GM19238 (cell line): ENCODE measurements at regions not wholly inside any gene's neighbourhood (a gene's known extent, or its start where the extent isn't known, plus 50 kb on each side); places are given as distances from the start of the nearest gene placed in this dataset.

ENCODE experiments used
- DNase-seq: peaks from one replicate; pipeline ENCODE4 v3.0.0; 2011; ENCODE audit warnings: low spot score; ENCODE audit not compliant: insufficient read length

DNA sequence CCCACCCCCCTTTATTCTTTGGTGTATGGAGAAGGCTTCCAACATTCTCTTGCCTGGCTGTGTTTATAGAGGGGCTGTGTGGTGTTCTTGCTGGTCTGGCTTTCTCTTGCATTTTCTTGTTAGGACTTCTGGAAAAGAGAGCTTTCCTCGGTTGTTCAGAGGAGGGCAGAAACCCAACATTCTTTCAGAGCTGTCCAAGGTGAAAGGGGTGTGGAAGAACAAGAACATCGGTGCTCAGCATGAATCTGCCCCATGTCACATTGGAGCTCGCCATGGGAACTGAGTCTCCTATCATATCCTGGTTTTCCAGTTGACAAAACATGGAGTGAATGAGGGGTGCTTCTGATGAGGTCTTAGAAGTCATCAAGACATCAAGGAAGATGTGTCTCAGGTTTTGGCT, 281.8 kb downstream of the RNF144B start:
- no peak for DNase-seq

GRCh38 chr6:18672852-18673251, 285.7 kb downstream of the RNF144B start:
- DNase-seq: no peak

DNA sequence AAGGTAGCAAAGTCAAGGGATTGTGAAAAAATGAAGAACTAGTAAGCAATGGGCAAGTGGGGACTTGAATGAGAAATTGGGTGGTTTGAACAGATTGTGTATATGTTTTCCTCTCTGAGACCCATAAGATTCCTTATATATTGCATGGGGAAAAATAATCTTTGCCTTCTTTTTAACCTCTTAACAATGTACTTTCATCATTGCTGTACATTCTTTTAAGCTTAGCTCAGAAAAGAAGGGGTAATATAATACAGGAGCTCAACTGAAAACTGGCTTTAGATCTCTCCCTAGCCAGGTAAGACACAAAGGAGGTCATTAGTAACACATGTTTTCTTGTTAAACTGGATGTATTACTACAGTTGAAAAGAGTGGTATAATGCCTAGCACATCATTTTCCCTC, 287.2 kb downstream of the RNF144B start:
- no peak for DNase-seq

DNA sequence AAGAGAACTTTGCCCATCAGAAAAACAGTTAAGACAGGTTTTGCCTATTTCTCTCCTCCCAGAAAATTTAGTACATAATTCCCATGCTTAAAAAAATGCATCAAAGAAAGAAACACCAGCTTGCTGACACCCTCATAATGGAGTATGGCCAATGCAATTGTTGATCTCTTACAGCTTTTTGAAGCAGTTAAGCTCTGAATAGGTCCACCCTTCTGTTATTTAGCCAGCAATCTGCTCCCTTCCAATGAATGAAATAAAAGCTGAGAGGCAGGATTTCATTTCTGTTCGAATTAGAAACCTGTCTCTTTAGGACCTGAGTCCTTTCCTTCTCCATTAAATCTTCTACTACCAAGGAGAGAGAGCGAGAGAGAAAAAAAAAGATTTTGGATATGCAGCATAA, 288.7 kb downstream of the RNF144B start:
- no peak for DNase-seq

DNA sequence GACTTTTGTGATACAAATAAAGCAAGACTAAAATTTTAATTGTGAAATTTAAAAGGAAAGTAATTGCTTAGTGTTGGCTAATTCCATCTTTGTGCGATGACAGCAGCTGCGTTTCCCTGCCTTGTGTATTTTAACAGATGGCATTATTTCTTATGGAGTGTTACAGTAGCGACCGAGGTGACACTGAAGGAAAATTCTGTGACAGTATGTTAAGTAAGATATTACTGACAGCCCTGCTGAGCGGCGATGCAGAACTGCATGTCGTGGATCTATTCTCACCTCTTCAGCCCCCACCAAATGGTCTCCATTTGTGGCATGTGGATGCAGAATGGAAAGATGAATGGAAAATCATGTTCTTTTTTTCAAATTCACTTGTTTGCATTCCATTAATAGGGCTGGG, 289.4 kb downstream of the RNF144B start:
- no peak for DNase-seq

DNA sequence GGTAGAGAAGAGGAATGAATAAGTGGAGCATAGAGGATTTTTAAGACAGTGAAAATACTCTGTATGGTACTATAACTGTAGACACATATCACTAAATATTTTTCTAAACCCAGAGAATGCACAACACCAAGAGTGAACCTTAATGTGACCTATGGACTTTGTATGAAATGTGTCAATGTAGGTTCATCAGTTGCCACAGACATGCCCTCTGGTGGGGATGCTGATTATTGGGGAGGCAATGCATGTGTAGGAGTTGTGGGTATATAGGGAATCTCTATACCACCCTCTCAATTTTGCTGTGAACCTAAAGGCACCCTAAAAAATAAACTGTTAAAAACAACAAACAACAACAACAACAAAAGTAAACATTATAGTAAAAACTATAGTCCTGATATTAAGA, 293.7 kb downstream of the RNF144B start:
- DNase-seq: no peak

DNA sequence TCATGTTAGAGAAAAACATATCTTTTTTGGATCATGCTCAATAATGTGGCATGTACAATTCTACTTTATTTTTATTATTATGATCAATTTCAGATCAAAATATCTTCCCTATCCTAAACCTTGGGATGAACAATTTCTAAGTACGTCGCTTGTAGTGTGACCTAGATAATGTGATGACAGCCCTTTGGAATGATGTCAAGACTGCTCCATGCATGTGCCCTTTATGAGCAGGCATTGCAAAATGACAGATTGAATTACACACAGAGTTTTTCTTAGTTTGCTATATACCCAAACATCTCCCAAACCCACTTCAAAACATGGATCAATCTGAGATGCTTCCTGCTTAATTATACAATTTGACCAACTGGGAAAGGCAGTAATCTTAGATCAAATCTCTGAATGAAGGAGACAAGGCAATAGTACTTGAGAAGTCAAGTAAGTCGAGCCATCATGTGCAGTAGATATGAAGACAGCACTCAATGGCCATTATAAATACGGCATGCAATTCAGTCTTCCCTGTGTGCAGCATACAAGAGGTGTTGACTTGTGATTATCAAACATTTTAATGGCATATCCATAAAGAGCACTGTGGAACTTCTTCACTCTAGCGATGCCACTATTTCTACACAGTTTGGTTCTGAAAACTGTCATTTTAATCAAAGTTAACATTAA, 294.8 kb downstream of the RNF144B start:
- DNase-seq: no peak

- DNase-seq: no peak
Measured at GRCh38 chr6:18684343-18684742, 297.2 kb downstream of the RNF144B start.

- DNase-seq: no peak
Measured at GRCh38 chr6:18692929-18693685, 306.0 kb downstream of the RNF144B start.

GRCh38 chr6:18693881-18694280, 306.7 kb downstream of the RNF144B start:
- no peak for DNase-seq

- no peak for DNase-seq
Measured at GRCh38 chr6:18703546-18703945, 316.4 kb downstream of the RNF144B start.

- DNase-seq: no peak
Measured at GRCh38 chr6:18707714-18708439, 320.7 kb downstream of the RNF144B start.

- no peak for DNase-seq
Measured at GRCh38 chr6:18712595-18712994, 325.4 kb downstream of the RNF144B start.

GRCh38 chr6:18720075-18720474, 332.9 kb downstream of the RNF144B start:
- DNase-seq: no peak

- no peak for DNase-seq
Measured at GRCh38 chr6:18724056-18724455, 336.9 kb downstream of the RNF144B start.

- no peak for DNase-seq
Measured at GRCh38 chr6:18725449-18725848, 338.3 kb downstream of the RNF144B start.

- no peak for DNase-seq
Measured at GRCh38 chr6:18733921-18734550, 346.9 kb downstream of the RNF144B start.

GRCh38 chr6:18741741-18742140, 354.6 kb downstream of the RNF144B start:
- DNase-seq: no peak

- no peak for DNase-seq
Measured at GRCh38 chr6:18742406-18742805, 355.3 kb downstream of the RNF144B start.

DNA sequence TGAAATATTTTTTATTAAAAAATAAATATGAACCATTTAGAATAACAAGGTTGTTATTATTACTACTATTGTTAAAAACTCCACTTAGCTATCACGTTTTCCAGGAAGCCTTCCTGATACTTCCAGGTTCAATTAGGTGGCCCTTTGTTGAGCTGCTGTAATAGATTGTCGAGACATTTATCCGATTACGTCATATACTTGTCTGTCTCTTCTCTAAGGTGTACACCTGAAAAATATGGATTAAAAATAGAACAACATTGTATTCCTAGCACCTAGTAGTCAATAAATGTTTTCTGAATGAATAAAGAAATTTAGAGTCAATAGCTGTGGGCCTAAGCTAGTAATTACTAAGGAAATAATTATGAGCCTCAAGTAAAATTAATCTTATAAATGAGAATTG, 359.6 kb downstream of the RNF144B start:
- no peak for DNase-seq

DNA sequence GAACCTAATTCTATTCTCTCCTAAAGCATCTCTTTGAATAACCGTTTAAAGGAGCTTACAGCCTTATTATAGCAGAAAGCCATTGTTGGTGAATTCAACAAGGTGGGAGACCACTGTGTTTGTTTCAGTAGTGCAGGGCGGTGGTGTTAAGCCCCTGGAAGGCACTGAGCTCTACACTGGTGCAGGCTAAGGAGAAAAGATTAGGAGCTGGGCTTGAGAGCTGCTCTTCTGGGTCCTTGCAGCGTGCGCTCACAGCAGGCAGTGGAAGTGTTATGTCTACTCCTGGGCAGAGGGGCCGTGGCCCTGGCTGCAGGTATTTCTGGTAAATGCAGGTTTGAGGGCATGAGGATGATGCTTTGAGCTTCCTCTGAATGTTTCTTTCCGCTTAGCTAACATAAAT, 361.2 kb downstream of the RNF144B start:
- DNase-seq: no peak
